ENCODE measurements at regions not wholly inside any gene's neighbourhood (a gene's known extent, or its start where the extent isn't known, plus 50 kb on each side); places are given as distances from the start of the nearest gene placed in this dataset.

DNA sequence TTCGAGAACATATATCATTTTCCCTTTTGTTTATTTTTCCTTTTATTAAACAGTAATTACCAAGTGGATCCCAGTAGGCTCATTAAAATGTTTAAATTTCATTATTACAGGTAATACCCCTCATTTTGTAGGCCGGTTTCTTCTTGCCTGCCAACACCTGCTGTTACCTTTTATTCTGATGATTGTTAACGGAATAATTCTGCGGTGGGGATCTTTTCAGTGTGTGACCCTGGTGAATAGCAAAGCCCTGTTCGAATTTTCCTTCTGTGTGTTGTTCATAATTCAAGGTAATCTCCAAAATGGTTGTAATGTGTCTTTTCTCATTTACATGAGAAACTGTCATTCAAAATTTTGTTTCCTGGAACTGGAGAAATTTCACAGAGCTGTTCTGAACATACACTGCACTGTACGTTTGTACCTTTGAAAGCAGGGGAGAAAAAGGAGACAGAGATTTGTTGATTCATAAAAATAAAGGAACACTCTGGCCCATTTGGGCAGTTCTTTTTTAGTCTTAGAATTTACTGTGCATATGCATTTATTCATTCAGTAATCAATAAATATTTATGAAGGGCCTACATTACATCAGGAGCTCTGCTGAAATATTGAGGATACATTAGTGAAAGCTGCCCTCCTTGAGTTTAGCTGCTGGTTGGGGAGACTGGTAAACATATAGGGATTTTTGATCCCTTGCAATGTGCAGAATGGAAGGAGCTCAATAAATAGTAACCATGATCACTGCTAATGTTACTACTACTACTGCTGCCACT, 502.0 kb downstream of the QKI start:
- TF ChIP-seq CTCF (IDR thresholded peaks at IDR 0.05; ENCODE audit: control extremely low read depth, extremely low read depth, low read depth, missing control alignments): no peak
- DNase-seq (ENCODE audit: extremely low spot score): no peak
- POLR2A ChIA-PET: no interaction called here
- CTCF ChIA-PET: no interaction called here

DNA sequence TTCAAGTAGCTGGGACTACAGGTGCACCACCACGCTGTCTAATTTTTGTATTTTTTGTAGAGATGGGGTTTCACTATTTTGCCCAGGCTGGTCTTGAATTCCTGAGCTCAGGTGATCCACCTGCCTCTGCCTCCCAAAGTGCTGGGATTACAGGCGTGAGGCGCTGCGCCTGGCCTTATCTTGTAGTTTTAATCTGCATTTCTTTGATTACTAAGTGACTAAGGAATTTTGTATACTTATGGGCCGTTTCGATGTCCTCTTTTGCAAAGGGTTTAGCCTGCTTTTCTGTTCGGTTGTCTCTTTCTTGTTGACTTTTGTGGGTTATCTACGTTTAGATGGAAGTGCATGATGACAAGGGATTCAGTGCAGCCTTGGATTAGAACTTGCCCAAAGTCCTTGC, 500.6 kb downstream of the QKI start:
- CTCF ChIA-PET: interaction anchor here (1.8 kb wide), 1 partner anchor 16 kb away, joined by 5 read pairs; no protein-coding TSS in a partner anchor
- TF ChIP-seq CTCF (IDR thresholded peaks at IDR 0.05; ENCODE audit: control extremely low read depth, extremely low read depth, low read depth, missing control alignments): no peak
- DNase-seq (ENCODE audit: extremely low spot score): no peak
- POLR2A ChIA-PET: no interaction called here

GRCh38 chr6:163913045-163913444, 498.5 kb downstream of the QKI start:
- ChIA-PET POLR2A (no interaction called here), CTCF (no interaction called here)
- TF ChIP-seq CTCF (IDR thresholded peaks at IDR 0.05; ENCODE audit: control extremely low read depth, extremely low read depth, low read depth, missing control alignments): no peak
- no peak for DNase-seq (ENCODE audit: extremely low spot score)

DNA sequence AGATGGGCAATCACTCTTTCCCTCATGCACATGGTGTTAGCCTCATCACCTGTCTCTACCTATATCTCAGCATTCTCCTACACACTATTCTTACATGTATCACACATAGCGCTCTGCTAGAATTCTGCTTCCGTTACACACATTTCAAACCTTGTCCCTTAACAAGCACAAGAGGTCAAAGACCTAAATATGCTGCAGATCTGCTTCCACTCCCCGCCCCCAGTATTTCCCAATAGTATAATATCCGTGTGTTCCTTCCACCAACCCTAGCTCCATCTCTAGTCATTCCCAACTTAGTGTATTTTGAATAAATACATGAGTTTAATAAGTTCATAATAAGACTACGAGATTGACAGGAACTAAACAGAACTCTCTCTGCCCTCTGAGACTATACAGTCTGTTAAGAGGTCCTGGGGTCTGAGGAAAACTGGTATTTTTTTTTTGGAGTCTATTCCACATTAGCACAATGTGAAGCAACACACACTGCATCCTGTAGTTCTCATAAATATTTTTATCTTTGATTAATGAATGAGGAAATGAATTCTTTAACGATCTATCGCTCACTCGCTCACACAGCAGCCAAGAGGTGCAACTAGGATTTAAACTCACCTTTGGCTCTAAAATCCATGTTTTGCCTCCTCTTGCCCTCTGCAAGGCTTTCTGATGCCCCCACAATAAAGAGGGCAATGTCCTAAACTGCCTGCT, 491.6 kb downstream of the QKI start:
- DNase-seq (ENCODE audit: extremely low spot score): no peak
- TF ChIP-seq CTCF (IDR thresholded peaks at IDR 0.05; ENCODE audit: control extremely low read depth, extremely low read depth, low read depth, missing control alignments): no peak
- POLR2A ChIA-PET: no interaction called here
- CTCF ChIA-PET: interaction anchor here (1.5 kb wide), 1 partner anchor 15 kb away, joined by 4 read pairs; no protein-coding TSS in a partner anchor

DNA sequence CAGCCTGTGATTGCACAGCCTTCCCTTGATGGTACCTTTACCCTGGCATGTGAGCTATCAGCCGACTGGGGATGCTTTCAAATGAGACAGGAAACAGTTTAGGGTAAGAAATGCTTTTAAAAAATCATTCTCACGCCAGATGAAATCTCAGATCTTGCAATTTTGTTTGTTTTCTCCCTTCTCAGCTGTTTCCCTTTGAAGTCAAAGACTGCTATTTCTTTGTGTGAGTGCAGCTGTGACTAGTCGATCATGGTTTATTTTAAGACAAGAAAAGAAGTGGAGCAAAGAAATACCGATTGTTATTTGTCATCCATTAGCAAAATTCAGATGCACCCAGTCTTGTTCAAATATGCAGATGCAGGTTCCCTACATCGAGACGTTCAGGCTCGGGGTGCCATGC, 489.7 kb downstream of the QKI start:
- POLR2A ChIA-PET: no interaction called here
- CTCF ChIA-PET: interaction anchor here (1.5 kb wide), 1 partner anchor 13 kb away, joined by 4 read pairs; no protein-coding TSS in a partner anchor
- no peak for TF ChIP-seq CTCF (IDR thresholded peaks at IDR 0.05; ENCODE audit: control extremely low read depth, extremely low read depth, low read depth, missing control alignments)
- DNase-seq (ENCODE audit: extremely low spot score): no peak

- CTCF ChIA-PET: interaction anchor here (1.6 kb wide), 1 partner anchor 10 kb away, joined by 3 read pairs; no protein-coding TSS in a partner anchor
- no peak for TF ChIP-seq CTCF (IDR thresholded peaks at IDR 0.05; ENCODE audit: control extremely low read depth, extremely low read depth, low read depth, missing control alignments)
- DNase-seq (ENCODE audit: extremely low spot score): no peak
- POLR2A ChIA-PET: no interaction called here
Observed at GRCh38 chr6:163903541-163903940, 489.0 kb downstream of the QKI start.

All from GM10248 (cell line).